Progenitor cell of endocrine pancreas (in vitro differentiated cells): ENCODE measurements at regions not wholly inside any gene's neighbourhood (a gene's known extent, or its start where the extent isn't known, plus 50 kb on each side); places are given as distances from the start of the nearest gene placed in this dataset.

ENCODE experiments used
- DNase-seq: peaks from one replicate; pipeline ENCODE4 v3.0.0; 2021; ENCODE audit warnings: low spot score; ENCODE audit not compliant: unreplicated experiment
- H3K27ac Mint-ChIP-seq: 2 replicates; pipeline ENCODE4 v1.8.0; 2021; ENCODE audit warnings: mild to moderate bottlenecking, moderate library complexity, mixed read lengths
- H3K27me3 Mint-ChIP-seq: 2 replicates; pipeline ENCODE4 v1.8.0; 2021; ENCODE audit warnings: mixed read lengths
- H3K36me3 Mint-ChIP-seq: 2 replicates; pipeline ENCODE4 v1.8.0; 2022; ENCODE audit warnings: mixed read lengths; ENCODE audit not compliant: insufficient read depth
- H3K4me1 Mint-ChIP-seq: 2 replicates; pipeline ENCODE4 v1.8.0; 2021; ENCODE audit warnings: low read depth, mixed read lengths
- H3K4me3 Mint-ChIP-seq: 2 replicates; pipeline ENCODE4 v1.8.0; 2021; ENCODE audit warnings: low read depth, mild to moderate bottlenecking, moderate library complexity, mixed read lengths
- H3K9me3 Mint-ChIP-seq: 2 replicates; pipeline ENCODE4 v1.8.0; 2021; ENCODE audit warnings: low read depth, mixed read lengths
- CTCF ChIP-seq: fragments of 200-600 bp; sonication (generic); IDR thresholded peaks from one replicate; pipeline ENCODE4 v1.5.0; 2021; ENCODE audit warnings: antibody characterized with exemption, mild to moderate bottlenecking; ENCODE audit not compliant: unreplicated experiment

- Mint-ChIP-seq H3K36me3 (no peaks in the 10 kb centered on the region), H3K27ac (no peak overlapping the region), H3K27me3 (no peaks in the 10 kb centered on the region), H3K9me3 (peaks cover 3% of the 10 kb centered on the region), H3K4me3 (no peak overlapping the region), H3K4me1 (peaks cover 16% of the 10 kb centered on the region)
- no peak for TF ChIP-seq CTCF
- no peak for DNase-seq
Measured at GRCh38 chr13:22175241-22175640, 504.4 kb downstream of the FGF9 start.

GRCh38 chr13:22175815-22176214 is 504.9 kb downstream of the FGF9 start:
- H3K27me3 Mint-ChIP-seq: no peaks in the 10 kb centered on the region
- peaks cover 12% of the 10 kb centered on the region for H3K4me1 Mint-ChIP-seq
- no peak overlapping the region for H3K27ac Mint-ChIP-seq
- no peak for DNase-seq
- no peaks in the 10 kb centered on the region for H3K36me3 Mint-ChIP-seq
- peaks cover 3% of the 10 kb centered on the region for H3K9me3 Mint-ChIP-seq
- TF ChIP-seq CTCF: no peak
- H3K4me3 Mint-ChIP-seq: no peak overlapping the region

- Mint-ChIP-seq H3K27me3 (no peaks in the 10 kb centered on the region), H3K4me1 (peaks cover 8% of the 10 kb centered on the region), H3K36me3 (no peaks in the 10 kb centered on the region), H3K9me3 (peaks cover 3% of the 10 kb centered on the region), H3K27ac (no peak overlapping the region), H3K4me3 (no peak overlapping the region)
- DNase-seq: no peak
- TF ChIP-seq CTCF: no peak
Measured at GRCh38 chr13:22176968-22177520, 506.2 kb downstream of the FGF9 start.

GRCh38 chr13:22178878-22179277 is 508.0 kb downstream of the FGF9 start:
- H3K4me3 Mint-ChIP-seq: no peak overlapping the region
- peaks cover 8% of the 10 kb centered on the region for H3K9me3 Mint-ChIP-seq
- H3K27ac Mint-ChIP-seq: no peak overlapping the region
- no peaks in the 10 kb centered on the region for H3K27me3 Mint-ChIP-seq
- H3K36me3 Mint-ChIP-seq: no peaks in the 10 kb centered on the region
- peaks cover 6% of the 10 kb centered on the region for H3K4me1 Mint-ChIP-seq
- no peak for DNase-seq
- no peak for TF ChIP-seq CTCF

- peaks cover 6% of the 10 kb centered on the region for H3K4me1 Mint-ChIP-seq
- DNase-seq: no peak
- no peak overlapping the region for H3K27ac Mint-ChIP-seq
- TF ChIP-seq CTCF: no peak
- peaks cover 4% of the 10 kb centered on the region for H3K9me3 Mint-ChIP-seq
- no peak overlapping the region for H3K4me3 Mint-ChIP-seq
- peaks cover 1% of the 10 kb centered on the region for H3K36me3 Mint-ChIP-seq
- peaks cover 3% of the 10 kb centered on the region for H3K27me3 Mint-ChIP-seq
Measured at GRCh38 chr13:22187329-22187728, 516.5 kb downstream of the FGF9 start.
